ENCODE measurements at regions not wholly inside any gene's neighbourhood (a gene's known extent, or its start where the extent isn't known, plus 50 kb on each side); places are given as distances from the start of the nearest gene placed in this dataset.

DNA sequence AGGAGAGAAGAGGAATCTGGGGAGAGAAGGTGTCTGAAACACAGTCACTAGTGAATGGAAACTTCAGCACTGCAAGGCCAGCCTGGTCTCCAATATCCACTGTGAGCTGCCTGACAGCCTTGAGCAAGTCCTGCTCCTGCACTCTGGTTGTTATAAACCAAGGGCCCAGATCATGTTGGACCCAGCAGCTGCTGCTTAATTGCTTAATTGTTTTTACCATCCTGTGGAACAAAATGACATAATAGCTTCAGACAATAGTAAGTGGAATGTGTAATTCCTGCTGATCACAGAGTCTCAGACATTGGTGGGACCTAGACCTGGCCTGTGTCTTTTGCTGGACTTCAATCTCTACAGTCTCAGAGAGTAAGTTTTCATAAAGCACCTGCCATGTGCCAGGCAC, 833.7 kb downstream of the TFAP2A start:
- no peak overlapping the region for H3K4me2 ChIP-seq (ENCODE audit: low read length)
- no peak for DNase-seq

DNA sequence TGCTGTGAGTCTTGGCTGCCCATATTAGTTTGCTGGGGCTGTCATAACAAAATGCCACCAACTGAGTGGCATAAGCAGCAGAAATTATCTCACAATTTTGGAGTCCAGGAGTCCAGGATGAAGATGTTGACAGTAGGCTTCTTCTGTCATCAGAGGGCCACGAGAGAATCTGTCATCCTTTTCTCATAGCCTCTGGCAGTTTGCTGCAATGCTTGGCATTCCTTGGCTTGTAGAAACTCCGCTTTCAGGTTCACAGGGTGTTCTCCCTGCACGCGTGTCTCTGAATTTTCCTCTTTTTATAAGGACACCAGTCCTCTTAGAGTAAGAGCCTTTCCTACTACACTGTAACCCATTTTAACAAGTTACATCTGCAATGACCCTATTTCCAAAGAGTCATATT, 838.4 kb downstream of the TFAP2A start:
- no peak overlapping the region for H4K91ac ChIP-seq (ENCODE audit: low read depth, low read length)
- no peak overlapping the region for H3K4ac ChIP-seq (ENCODE audit: low read depth, low read length)
- H3K79me2 ChIP-seq (ENCODE audit: control insufficient read depth, insufficient read depth, low read length, poor library complexity), result no peaks in the 10 kb centered on the region
- H3K79me1 ChIP-seq (ENCODE audit: low read length), result no peaks in the 10 kb centered on the region
- no peak overlapping the region for H2BK12ac ChIP-seq (ENCODE audit: low read length)
- no peak overlapping the region for H3K23ac ChIP-seq (ENCODE audit: low read length)
- H2BK120ac ChIP-seq (ENCODE audit: insufficient read depth, low read length, poor library complexity), result no peak overlapping the region
- no peaks in the 10 kb centered on the region for H3K27me3 ChIP-seq (ENCODE audit: insufficient read depth, low read length)
- no peak overlapping the region for H2AK5ac ChIP-seq (ENCODE audit: low read length)
- H3K18ac ChIP-seq (ENCODE audit: low read length), result no peak overlapping the region
- no CpG with 5 or more reads among the region's 4 CpGs for WGBS (ENCODE audit: extremely low coverage, insufficient coverage, insufficient read length)
- DNase-seq, result peak; percentile 37 to 75
- no peak overlapping the region for H4K12ac ChIP-seq (ENCODE audit: low read depth, low read length)
- no peak overlapping the region for H3K4me3 ChIP-seq (ENCODE audit: low read depth, low read length)
- no peaks in the 10 kb centered on the region for H3K36me3 ChIP-seq (ENCODE audit: control insufficient read depth in 1 of 2, insufficient read depth in 2 of 2, low read length in 2 of 2)
- no peak overlapping the region for H3K9ac ChIP-seq (ENCODE audit: low read length)
- no peak overlapping the region for H2BK5ac ChIP-seq (ENCODE audit: low read depth, low read length, poor library complexity)
- no peak overlapping the region for H3K4me2 ChIP-seq (ENCODE audit: low read length)
- no peak overlapping the region for H4K8ac ChIP-seq (ENCODE audit: low read depth, low read length)
- no peaks in the 10 kb centered on the region for H3K4me1 ChIP-seq (ENCODE audit: control insufficient read depth in 1 of 2, insufficient read depth in 2 of 2, low read length in 2 of 2)
- H3K14ac ChIP-seq (ENCODE audit: low read length), result no peak overlapping the region
- H2AFZ ChIP-seq (ENCODE audit: insufficient read depth, low read length, poor library complexity), result no peak overlapping the region
- no peaks in the 10 kb centered on the region for H3K9me3 ChIP-seq (ENCODE audit: insufficient read depth, low read depth, low read length)
- H3K27ac ChIP-seq (ENCODE audit: low read depth, low read length), result no peak overlapping the region

More for the DNA sequence above, 833.7 kb downstream of the TFAP2A start:
- no peak overlapping the region for H4K8ac ChIP-seq (ENCODE audit: low read depth, low read length)
- H2BK12ac ChIP-seq (ENCODE audit: low read length), result no peak overlapping the region
- H3K36me3 ChIP-seq (ENCODE audit: control insufficient read depth in 1 of 2, insufficient read depth in 2 of 2, low read length in 2 of 2), result no peaks in the 10 kb centered on the region
- H2BK120ac ChIP-seq (ENCODE audit: insufficient read depth, low read length, poor library complexity), result no peak overlapping the region
- H3K23ac ChIP-seq (ENCODE audit: low read length), result no peak overlapping the region
- no peaks in the 10 kb centered on the region for H3K79me2 ChIP-seq (ENCODE audit: control insufficient read depth, insufficient read depth, low read length, poor library complexity)
- no peak overlapping the region for H3K27ac ChIP-seq (ENCODE audit: low read depth, low read length)
- no peak overlapping the region for H3K14ac ChIP-seq (ENCODE audit: low read length)
- H2AK5ac ChIP-seq (ENCODE audit: low read length), result no peak overlapping the region
- H4K91ac ChIP-seq (ENCODE audit: low read depth, low read length), result no peak overlapping the region
- H3K18ac ChIP-seq (ENCODE audit: low read length), result no peak overlapping the region
- H2AFZ ChIP-seq (ENCODE audit: insufficient read depth, low read length, poor library complexity), result no peak overlapping the region
- no peaks in the 10 kb centered on the region for H3K4me1 ChIP-seq (ENCODE audit: control insufficient read depth in 1 of 2, insufficient read depth in 2 of 2, low read length in 2 of 2)
- H4K12ac ChIP-seq (ENCODE audit: low read depth, low read length), result no peak overlapping the region
- H2BK5ac ChIP-seq (ENCODE audit: low read depth, low read length, poor library complexity), result no peak overlapping the region
- H3K79me1 ChIP-seq (ENCODE audit: low read length), result no peaks in the 10 kb centered on the region
- H3K27me3 ChIP-seq (ENCODE audit: insufficient read depth, low read length), result no peaks in the 10 kb centered on the region
- no peak overlapping the region for H3K4ac ChIP-seq (ENCODE audit: low read depth, low read length)
- no peaks in the 10 kb centered on the region for H3K9me3 ChIP-seq (ENCODE audit: insufficient read depth, low read depth, low read length)
- H3K9ac ChIP-seq (ENCODE audit: low read length), result no peak overlapping the region
- H3K4me3 ChIP-seq (ENCODE audit: low read depth, low read length), result no peak overlapping the region

GRCh38 chr6:9566096-9566495, 848.8 kb downstream of the TFAP2A start:
- Histone ChIP-seq H3K23ac (ENCODE audit: low read length) (no peak overlapping the region), H3K4me1 (ENCODE audit: control insufficient read depth in 1 of 2, insufficient read depth in 2 of 2, low read length in 2 of 2) (no peaks in the 10 kb centered on the region), H4K91ac (ENCODE audit: low read depth, low read length) (no peak overlapping the region), H3K27ac (ENCODE audit: low read depth, low read length) (no peak overlapping the region), H3K27me3 (ENCODE audit: insufficient read depth, low read length) (no peaks in the 10 kb centered on the region), H2AFZ (ENCODE audit: insufficient read depth, low read length, poor library complexity) (no peak overlapping the region), H2BK120ac (ENCODE audit: insufficient read depth, low read length, poor library complexity) (no peak overlapping the region), H3K4me3 (ENCODE audit: low read depth, low read length) (no peak overlapping the region), H3K9me3 (ENCODE audit: insufficient read depth, low read depth, low read length) (peaks cover 1% of the 10 kb centered on the region), H2BK12ac (ENCODE audit: low read length) (no peak overlapping the region), H3K79me2 (ENCODE audit: control insufficient read depth, insufficient read depth, low read length, poor library complexity) (no peaks in the 10 kb centered on the region), H2BK5ac (ENCODE audit: low read depth, low read length, poor library complexity) (no peak overlapping the region), H4K12ac (ENCODE audit: low read depth, low read length) (no peak overlapping the region), H3K36me3 (ENCODE audit: control insufficient read depth in 1 of 2, insufficient read depth in 2 of 2, low read length in 2 of 2) (no peaks in the 10 kb centered on the region), H3K4me2 (ENCODE audit: low read length) (no peak overlapping the region), H3K79me1 (ENCODE audit: low read length) (no peaks in the 10 kb centered on the region), H2AK5ac (ENCODE audit: low read length) (no peak overlapping the region), H3K9ac (ENCODE audit: low read length) (no peak overlapping the region), H3K4ac (ENCODE audit: low read depth, low read length) (no peak overlapping the region), H3K18ac (ENCODE audit: low read length) (no peak overlapping the region), H4K8ac (ENCODE audit: low read depth, low read length) (no peak overlapping the region), H3K14ac (ENCODE audit: low read length) (no peak overlapping the region)
- no peak for DNase-seq

DNA sequence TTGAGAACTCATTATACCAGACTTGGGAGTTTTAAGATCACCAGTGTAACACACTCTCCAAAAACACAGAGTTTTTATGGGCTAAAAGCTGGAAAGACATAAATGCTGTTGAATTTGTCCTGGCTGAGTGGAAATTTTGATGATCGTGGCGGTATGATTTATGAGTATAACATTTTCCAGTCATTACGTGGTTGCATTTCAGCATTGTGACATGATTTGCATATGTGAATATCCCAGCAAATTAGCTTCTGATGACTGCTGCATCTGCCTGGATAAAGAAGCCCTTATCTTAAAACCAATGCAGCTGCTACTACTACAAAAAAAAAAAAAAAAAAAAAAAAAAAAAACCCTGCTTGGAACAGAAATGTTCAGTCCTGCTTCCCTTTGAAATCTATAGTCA, 850.9 kb downstream of the TFAP2A start:
- Histone ChIP-seq H3K23ac (ENCODE audit: low read length) (no peak overlapping the region), H3K18ac (ENCODE audit: low read length) (no peak overlapping the region), H3K4me1 (ENCODE audit: control insufficient read depth in 1 of 2, insufficient read depth in 2 of 2, low read length in 2 of 2) (no peaks in the 10 kb centered on the region), H3K79me2 (ENCODE audit: control insufficient read depth, insufficient read depth, low read length, poor library complexity) (no peaks in the 10 kb centered on the region), H3K4me3 (ENCODE audit: low read depth, low read length) (no peak overlapping the region), H4K8ac (ENCODE audit: low read depth, low read length) (no peak overlapping the region), H2BK12ac (ENCODE audit: low read length) (no peak overlapping the region), H3K4ac (ENCODE audit: low read depth, low read length) (no peak overlapping the region), H3K9me3 (ENCODE audit: insufficient read depth, low read depth, low read length) (peaks cover 1% of the 10 kb centered on the region), H3K36me3 (ENCODE audit: control insufficient read depth in 1 of 2, insufficient read depth in 2 of 2, low read length in 2 of 2) (no peaks in the 10 kb centered on the region), H3K27ac (ENCODE audit: low read depth, low read length) (no peak overlapping the region), H3K9ac (ENCODE audit: low read length) (no peak overlapping the region), H3K4me2 (ENCODE audit: low read length) (no peak overlapping the region), H3K79me1 (ENCODE audit: low read length) (no peaks in the 10 kb centered on the region), H3K14ac (ENCODE audit: low read length) (no peak overlapping the region), H4K91ac (ENCODE audit: low read depth, low read length) (no peak overlapping the region), H2AFZ (ENCODE audit: insufficient read depth, low read length, poor library complexity) (no peak overlapping the region), H2BK5ac (ENCODE audit: low read depth, low read length, poor library complexity) (no peak overlapping the region), H4K12ac (ENCODE audit: low read depth, low read length) (no peak overlapping the region), H2AK5ac (ENCODE audit: low read length) (no peak overlapping the region), H3K27me3 (ENCODE audit: insufficient read depth, low read length) (no peaks in the 10 kb centered on the region), H2BK120ac (ENCODE audit: insufficient read depth, low read length, poor library complexity) (no peak overlapping the region)
- no CpG with 5 or more reads among the region's 3 CpGs for WGBS (ENCODE audit: extremely low coverage, insufficient coverage, insufficient read length)
- DNase-seq, result no peak

GRCh38 chr6:9563568-9563967, 851.3 kb downstream of the TFAP2A start:
- H3K4ac ChIP-seq (ENCODE audit: low read depth, low read length), result no peak overlapping the region
- no peaks in the 10 kb centered on the region for H3K36me3 ChIP-seq (ENCODE audit: control insufficient read depth in 1 of 2, insufficient read depth in 2 of 2, low read length in 2 of 2)
- H3K14ac ChIP-seq (ENCODE audit: low read length), result no peak overlapping the region
- H3K79me2 ChIP-seq (ENCODE audit: control insufficient read depth, insufficient read depth, low read length, poor library complexity), result no peaks in the 10 kb centered on the region
- peaks cover 1% of the 10 kb centered on the region for H3K9me3 ChIP-seq (ENCODE audit: insufficient read depth, low read depth, low read length)
- no peaks in the 10 kb centered on the region for H3K27me3 ChIP-seq (ENCODE audit: insufficient read depth, low read length)
- H4K91ac ChIP-seq (ENCODE audit: low read depth, low read length), result no peak overlapping the region
- no peak overlapping the region for H2BK12ac ChIP-seq (ENCODE audit: low read length)
- H3K4me3 ChIP-seq (ENCODE audit: low read depth, low read length), result no peak overlapping the region
- no peak overlapping the region for H2AK5ac ChIP-seq (ENCODE audit: low read length)
- DNase-seq, result no peak
- H3K27ac ChIP-seq (ENCODE audit: low read depth, low read length), result no peak overlapping the region
- H3K18ac ChIP-seq (ENCODE audit: low read length), result no peak overlapping the region
- H3K4me2 ChIP-seq (ENCODE audit: low read length), result no peak overlapping the region
- no peaks in the 10 kb centered on the region for H3K4me1 ChIP-seq (ENCODE audit: control insufficient read depth in 1 of 2, insufficient read depth in 2 of 2, low read length in 2 of 2)
- no peak overlapping the region for H3K9ac ChIP-seq (ENCODE audit: low read length)
- no peak overlapping the region for H4K12ac ChIP-seq (ENCODE audit: low read depth, low read length)
- H3K79me1 ChIP-seq (ENCODE audit: low read length), result no peaks in the 10 kb centered on the region
- no peak overlapping the region for H2AFZ ChIP-seq (ENCODE audit: insufficient read depth, low read length, poor library complexity)
- H2BK5ac ChIP-seq (ENCODE audit: low read depth, low read length, poor library complexity), result no peak overlapping the region
- H2BK120ac ChIP-seq (ENCODE audit: insufficient read depth, low read length, poor library complexity), result no peak overlapping the region
- H3K23ac ChIP-seq (ENCODE audit: low read length), result no peak overlapping the region
- no CpG with 5 or more reads among the region's 1 CpG for WGBS (ENCODE audit: extremely low coverage, insufficient coverage, insufficient read length)
- H4K8ac ChIP-seq (ENCODE audit: low read depth, low read length), result no peak overlapping the region
